Epithelial cell of proximal tubule (primary cell): ENCODE measurements at regions not wholly inside any gene's neighbourhood (a gene's known extent, or its start where the extent isn't known, plus 50 kb on each side); places are given as distances from the start of the nearest gene placed in this dataset.

ENCODE experiments used
- DNase-seq: peaks from one replicate; pipeline ENCODE4 v3.0.0-alpha.2; 2011; ENCODE audit warnings: low read depth
- H3K4me3 ChIP-seq: 2 replicates; pipeline ENCODE4 v1.5.1; 2011; ENCODE audit warnings: low read depth, mild to moderate bottlenecking, low read length
- CTCF ChIP-seq: conservative IDR thresholded peaks from 2 replicates; pipeline ENCODE4 v1.5.1; 2012; ENCODE audit warnings: low read depth, mild to moderate bottlenecking, low read length

- DNase-seq, result no peak
- no peak for TF ChIP-seq CTCF
- H3K4me3 ChIP-seq, result no peak overlapping the region
Measured at GRCh38 chr20:23174821-23175220, 88.7 kb upstream of the CD93 start.

GRCh38 chr20:23167431-23167830 lies 81.3 kb upstream of the CD93 start:
- H3K4me3 ChIP-seq, result no peak overlapping the region
- no peak for DNase-seq
- TF ChIP-seq CTCF, result no peak

GRCh38 chr20:23166563-23166962 lies 80.4 kb upstream of the CD93 start:
- no peak for DNase-seq
- H3K4me3 ChIP-seq, result no peak overlapping the region
- no peak for TF ChIP-seq CTCF

GRCh38 chr20:23165964-23166363 lies 79.8 kb upstream of the CD93 start:
- no peak for DNase-seq
- no peak overlapping the region for H3K4me3 ChIP-seq
- no peak for TF ChIP-seq CTCF

- no peak for DNase-seq
- no peak overlapping the region for H3K4me3 ChIP-seq
- peak; percentile 10 for TF ChIP-seq CTCF
Measured at GRCh38 chr20:23165307-23165750, 79.2 kb upstream of the CD93 start.

- no peak for TF ChIP-seq CTCF
- no peak for DNase-seq
- H3K4me3 ChIP-seq, result no peak overlapping the region
Measured at GRCh38 chr20:23164176-23164601, 78.1 kb upstream of the CD93 start.

GRCh38 chr20:23163562-23163961 lies 77.4 kb upstream of the CD93 start:
- H3K4me3 ChIP-seq, result no peak overlapping the region
- no peak for TF ChIP-seq CTCF
- no peak for DNase-seq
